Bronchial epithelial cell (primary cell): ENCODE measurements at regions not wholly inside any gene's neighbourhood (a gene's known extent, or its start where the extent isn't known, plus 50 kb on each side); places are given as distances from the start of the nearest gene placed in this dataset.
A peak's percentile ranks its signal among the peaks of the same experiment; 100 is the strongest.

Source experiments
- DNase-seq: peaks from one replicate; pipeline ENCODE4 v3.0.0-alpha.2; 2010; ENCODE audit warnings: low read depth
- FAIRE-seq: peaks from 2 replicates; lab custom pipeline; 2011; peaks lifted over from hg19 to GRCh38; lab: Jason Lieb, UNC
- H3K27me3 ChIP-seq: 2 replicates; pipeline ENCODE4 v1.5.1; 2011; ENCODE audit warnings: low read length; ENCODE audit not compliant: control insufficient read depth, insufficient read depth
- H3K36me3 ChIP-seq: 2 replicates; pipeline ENCODE4 v1.5.1; 2011; ENCODE audit warnings: low read length; ENCODE audit not compliant: control insufficient read depth, insufficient read depth
- H3K4me3 ChIP-seq: 2 replicates; pipeline ENCODE4 v1.5.1; 2011; ENCODE audit warnings: mild to moderate bottlenecking, low read depth, low read length, control low read depth
- CTCF ChIP-seq: IDR thresholded peaks from 2 replicates; pipeline ENCODE4 v1.5.1; 2011; ENCODE audit warnings: mild to moderate bottlenecking, moderate library complexity, low read length, control low read depth, inconsistent platforms; ENCODE audit not compliant: insufficient read depth, severe bottlenecking

- Histone ChIP-seq H3K4me3 (no peak overlapping the region), H3K36me3 (no peaks in the 10 kb centered on the region), H3K27me3 (no peaks in the 10 kb centered on the region)
- no peak for DNase-seq
- FAIRE-seq, result no peak
- no peak for TF ChIP-seq CTCF
These were observed 60.0 kb downstream of the RTL6 start for GRCh38 chr22:44438056-44438455.

- no peaks in the 10 kb centered on the region for H3K36me3 ChIP-seq
- H3K27me3 ChIP-seq, result no peaks in the 10 kb centered on the region
- FAIRE-seq (no peak), DNase-seq (peak; percentile 15)
- no peak overlapping the region for H3K4me3 ChIP-seq
- TF ChIP-seq CTCF, result no peak
These were observed 60.6 kb downstream of the RTL6 start for GRCh38 chr22:44437216-44438055.

- Histone ChIP-seq H3K4me3 (no peak overlapping the region), H3K27me3 (no peaks in the 10 kb centered on the region), H3K36me3 (no peaks in the 10 kb centered on the region)
- FAIRE-seq, result no peak
- no peak for DNase-seq
- no peak for TF ChIP-seq CTCF
These were observed 61.3 kb downstream of the RTL6 start for GRCh38 chr22:44436736-44437135.

- no peak for TF ChIP-seq CTCF
- Histone ChIP-seq H3K4me3 (no peak overlapping the region), H3K36me3 (no peaks in the 10 kb centered on the region), H3K27me3 (no peaks in the 10 kb centered on the region)
- DNase-seq (no peak), FAIRE-seq (no peak)
These were observed 66.8 kb downstream of the RTL6 start for GRCh38 chr22:44431256-44431655.

- no peak for FAIRE-seq
- no peaks in the 10 kb centered on the region for H3K36me3 ChIP-seq
- no peak overlapping the region for H3K4me3 ChIP-seq
- no peak for TF ChIP-seq CTCF
- no peak for DNase-seq
- H3K27me3 ChIP-seq, result no peaks in the 10 kb centered on the region
These were observed 67.3 kb downstream of the RTL6 start for GRCh38 chr22:44430716-44431115.
